ENCODE measurements at regions not wholly inside any gene's neighbourhood (a gene's known extent, or its start where the extent isn't known, plus 50 kb on each side); places are given as distances from the start of the nearest gene placed in this dataset.

DNA sequence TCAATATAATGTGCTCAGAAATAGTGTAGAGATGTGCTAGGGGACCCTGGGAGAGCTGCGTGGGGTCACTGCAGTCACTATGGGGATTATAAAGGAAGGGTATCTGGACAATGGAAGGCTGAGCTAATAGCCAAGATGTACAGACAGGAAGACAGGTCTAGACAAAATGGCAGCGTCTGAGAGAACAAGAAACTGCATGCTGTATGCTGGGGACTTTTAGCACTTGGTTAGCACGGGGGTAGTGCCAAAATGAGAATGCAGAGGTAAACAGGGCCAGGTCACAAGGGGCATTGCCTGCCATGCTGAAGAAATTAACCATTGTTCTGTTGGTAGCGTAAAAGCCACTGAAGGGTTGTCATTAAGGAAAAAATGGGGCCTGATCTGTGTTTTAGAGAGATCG is 308.2 kb downstream of the EMP1 start:
- Histone ChIP-seq H3K36me3 (no peaks in the 10 kb centered on the region), H3K4me1 (no peaks in the 10 kb centered on the region), H3K27ac (no peak overlapping the region), H3K4me3 (no peak overlapping the region), H3K27me3 (peaks cover 0 to 4% (median 0%) of the 10 kb centered on the region in 7 donors), H3K9me3 (no peaks in the 10 kb centered on the region)
- ATAC-seq (no peak), DNase-seq (no peak)
- WGBS, 2 donors, result 51 to 73% methylated on average over 5 of the region's 5 CpGs
- TF ChIP-seq, protein P1, sequence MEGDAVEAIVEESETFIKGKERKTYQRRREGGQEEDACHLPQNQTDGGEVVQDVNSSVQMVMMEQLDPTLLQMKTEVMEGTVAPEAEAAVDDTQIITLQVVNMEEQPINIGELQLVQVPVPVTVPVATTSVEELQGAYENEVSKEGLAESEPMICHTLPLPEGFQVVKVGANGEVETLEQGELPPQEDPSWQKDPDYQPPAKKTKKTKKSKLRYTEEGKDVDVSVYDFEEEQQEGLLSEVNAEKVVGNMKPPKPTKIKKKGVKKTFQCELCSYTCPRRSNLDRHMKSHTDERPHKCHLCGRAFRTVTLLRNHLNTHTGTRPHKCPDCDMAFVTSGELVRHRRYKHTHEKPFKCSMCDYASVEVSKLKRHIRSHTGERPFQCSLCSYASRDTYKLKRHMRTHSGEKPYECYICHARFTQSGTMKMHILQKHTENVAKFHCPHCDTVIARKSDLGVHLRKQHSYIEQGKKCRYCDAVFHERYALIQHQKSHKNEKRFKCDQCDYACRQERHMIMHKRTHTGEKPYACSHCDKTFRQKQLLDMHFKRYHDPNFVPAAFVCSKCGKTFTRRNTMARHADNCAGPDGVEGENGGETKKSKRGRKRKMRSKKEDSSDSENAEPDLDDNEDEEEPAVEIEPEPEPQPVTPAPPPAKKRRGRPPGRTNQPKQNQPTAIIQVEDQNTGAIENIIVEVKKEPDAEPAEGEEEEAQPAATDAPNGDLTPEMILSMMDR (IDR thresholded peaks at IDR 0.05), result no peak
- intact Hi-C loops (cut with DNase I), result no loop called here

DNA sequence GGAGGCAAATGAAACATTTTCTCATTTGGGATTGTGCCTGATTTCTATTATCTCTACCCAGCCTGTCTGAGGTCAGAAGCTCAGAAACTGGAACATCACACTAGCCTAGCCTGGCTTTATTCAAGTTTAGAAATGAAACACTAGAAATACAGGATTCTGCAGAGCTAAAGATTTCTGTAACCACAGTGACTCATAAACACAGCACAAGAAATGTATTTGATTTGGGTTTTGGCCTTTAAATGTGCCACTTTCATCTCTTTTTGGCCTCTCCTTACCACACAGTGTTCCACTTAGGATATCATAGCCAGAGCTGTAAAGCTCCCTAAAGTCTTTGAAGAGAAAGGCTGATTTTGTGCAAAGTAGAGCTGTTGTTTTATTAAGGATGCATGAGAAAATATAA is 307.5 kb downstream of the EMP1 start:
- intact Hi-C loops (cut with DNase I), result no loop called here
- Histone ChIP-seq H3K27ac (peak overlapping the region in 1 of 10 donors; percentile 20), H3K9me3 (no peaks in the 10 kb centered on the region), H3K4me1 (no peaks in the 10 kb centered on the region), H3K4me3 (no peak overlapping the region), H3K36me3 (no peaks in the 10 kb centered on the region), H3K27me3 (peaks cover 0 to 4% (median 0%) of the 10 kb centered on the region in 7 donors)
- TF ChIP-seq, protein P1 (IDR thresholded peaks at IDR 0.05), result no peak
- ATAC-seq, result no peak
- DNase-seq, result no peak

DNA sequence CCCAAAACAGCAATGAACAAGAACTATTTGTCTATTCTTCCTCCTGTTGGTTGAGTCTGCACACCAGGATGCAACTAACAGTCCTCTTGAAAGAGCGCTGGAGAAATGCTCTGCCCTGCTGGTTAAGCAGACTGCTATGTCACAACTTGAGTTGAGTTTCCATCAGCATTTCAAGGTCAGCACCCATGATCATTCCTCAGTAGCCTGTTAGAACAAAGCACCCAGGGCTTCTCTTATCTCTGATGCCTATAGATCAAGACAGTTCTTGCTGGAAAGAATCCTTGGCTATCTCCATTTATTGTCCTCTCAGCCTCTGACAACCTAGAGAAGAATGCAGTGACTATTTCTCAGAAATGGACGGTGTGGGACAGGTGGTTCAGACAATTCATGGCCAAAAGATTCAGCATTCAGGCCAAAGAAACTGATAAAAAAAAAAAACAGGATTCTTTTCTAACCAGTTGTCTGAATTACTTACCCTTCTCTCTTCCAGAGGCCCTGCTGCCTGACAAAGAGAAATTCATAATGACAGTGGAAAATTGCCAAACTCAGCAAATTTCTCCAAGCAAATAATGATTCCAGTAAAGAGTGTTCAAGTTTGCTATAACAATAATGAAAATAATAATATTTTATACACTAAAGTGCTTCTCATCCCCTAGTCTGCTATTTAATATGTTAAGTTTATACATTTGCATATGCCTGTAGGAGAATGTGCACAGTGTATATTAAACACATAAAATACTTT is 306.7 kb downstream of the EMP1 start:
- TF ChIP-seq, protein P1 (IDR thresholded peaks at IDR 0.05), result no peak
- Histone ChIP-seq H3K27ac (no peak overlapping the region), H3K4me1 (no peaks in the 10 kb centered on the region), H3K27me3 (peaks cover 0 to 5% (median 0%) of the 10 kb centered on the region in 7 donors), H3K4me3 (no peak overlapping the region), H3K36me3 (no peaks in the 10 kb centered on the region), H3K9me3 (no peaks in the 10 kb centered on the region)
- WGBS, 2 donors, result 85 to 90% methylated on average over 2 of the region's 2 CpGs
- intact Hi-C loops (cut with DNase I), result no loop called here
- ATAC-seq (no peak), DNase-seq (no peak)

DNA sequence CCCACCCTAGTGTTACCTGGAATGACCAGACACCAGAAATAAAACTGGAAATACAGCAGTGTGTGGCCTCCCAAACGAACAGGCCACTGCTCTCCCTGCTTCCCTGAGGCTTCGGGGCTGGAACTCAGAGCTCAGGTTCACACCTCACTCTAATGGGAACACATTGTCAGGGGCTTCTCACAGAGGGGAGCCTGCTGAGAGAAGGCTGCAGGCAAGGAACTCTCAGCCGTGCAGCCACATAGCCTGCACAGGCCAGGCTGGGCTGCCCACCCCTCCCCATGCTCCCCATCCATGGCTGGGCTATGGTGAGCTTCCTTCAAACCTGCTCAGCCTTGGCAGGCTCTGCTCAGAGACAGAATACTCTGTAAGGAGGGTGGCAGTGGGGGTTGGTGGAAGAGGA is 302.5 kb downstream of the EMP1 start:
- H3K36me3 ChIP-seq, result no peaks in the 10 kb centered on the region
- DNase-seq (no peak), ATAC-seq (no peak)
- WGBS, 2 donors, result 47 to 61% methylated on average over 3 of the region's 3 CpGs
- no peaks in the 10 kb centered on the region for H3K9me3 ChIP-seq
- intact Hi-C loops (cut with DNase I), result no loop called here
- H3K27ac ChIP-seq, result no peak overlapping the region
- peaks cover 0 to 5% (median 0%) of the 10 kb centered on the region in 7 donors for H3K27me3 ChIP-seq
- H3K4me1 ChIP-seq, result no peaks in the 10 kb centered on the region
- TF ChIP-seq, protein P1 (IDR thresholded peaks at IDR 0.05), result no peak
- no peak overlapping the region for H3K4me3 ChIP-seq
